Stomach smooth muscle (tissue), 2 donors: ENCODE measurements at regions not wholly inside any gene's neighbourhood (a gene's known extent, or its start where the extent isn't known, plus 50 kb on each side); places are given as distances from the start of the nearest gene placed in this dataset.

Experiments
- H3K27ac ChIP-seq: one replicate; pipeline ENCODE4 v1.7.0; 2013; ENCODE audit warnings: mild to moderate bottlenecking, low read length, inconsistent platforms
- H3K27me3 ChIP-seq, 2 donors: one replicate each; pipeline ENCODE4 v1.7.0; 2013; ENCODE audit warnings: low read length in 2 of 2; ENCODE audit not compliant: insufficient read depth in 2 of 2, control insufficient read depth in 1 of 2
- H3K36me3 ChIP-seq, 2 donors: one replicate each; pipeline ENCODE4 v1.7.0; 2013; ENCODE audit warnings: low read length in 2 of 2; ENCODE audit not compliant: control insufficient read depth in 2 of 2, insufficient read depth in 2 of 2
- H3K4me1 ChIP-seq: one replicate; pipeline ENCODE4 v1.7.0; 2013; ENCODE audit warnings: low read length; ENCODE audit not compliant: control insufficient read depth, insufficient read depth
- H3K4me3 ChIP-seq, 2 donors: one replicate each; pipeline ENCODE4 v1.7.0; 2013; ENCODE audit warnings: low read length in 2 of 2
- H3K9ac ChIP-seq, 2 donors: one replicate each; pipeline ENCODE4 v1.7.0; 2013; ENCODE audit warnings: low read length in 2 of 2, mild to moderate bottlenecking in 1 of 2
- H3K9me3 ChIP-seq, 2 donors: one replicate each; pipeline ENCODE4 v1.7.0; 2013; ENCODE audit warnings: low read length in 2 of 2; ENCODE audit not compliant: control insufficient read depth in 2 of 2
- donor health status: healthy.
- donor health status: Pancreatic carcinoma.

DNA sequence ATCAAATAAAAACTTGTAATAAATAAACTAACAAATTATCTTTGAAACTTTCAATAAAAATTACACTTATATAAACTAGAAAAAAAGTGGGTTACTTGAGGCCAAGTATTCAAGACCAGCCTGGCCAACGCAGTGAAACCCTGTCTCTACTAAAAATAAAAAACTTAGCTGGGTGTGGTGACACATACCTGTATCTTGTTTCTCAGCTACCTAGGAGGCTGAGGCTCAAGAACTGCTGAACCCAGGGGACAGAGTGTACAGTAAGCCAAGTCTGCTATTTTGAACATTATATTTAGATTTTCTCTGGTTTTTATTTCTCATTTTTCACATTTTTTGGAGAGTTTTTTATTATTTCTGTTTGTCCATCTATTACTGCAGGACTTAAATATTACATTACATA is 1397.6 kb upstream of the B3GALT2 start:
- Histone ChIP-seq H3K9ac (no peak overlapping the region), H3K27me3 (no peaks in the 10 kb centered on the region), H3K9me3 (peaks cover 0 to 3% of the 10 kb centered on the region in 2 donors), H3K4me3 (no peak overlapping the region), H3K36me3 (no peaks in the 10 kb centered on the region), H3K4me1 (no peaks in the 10 kb centered on the region), H3K27ac (no peak overlapping the region)

DNA sequence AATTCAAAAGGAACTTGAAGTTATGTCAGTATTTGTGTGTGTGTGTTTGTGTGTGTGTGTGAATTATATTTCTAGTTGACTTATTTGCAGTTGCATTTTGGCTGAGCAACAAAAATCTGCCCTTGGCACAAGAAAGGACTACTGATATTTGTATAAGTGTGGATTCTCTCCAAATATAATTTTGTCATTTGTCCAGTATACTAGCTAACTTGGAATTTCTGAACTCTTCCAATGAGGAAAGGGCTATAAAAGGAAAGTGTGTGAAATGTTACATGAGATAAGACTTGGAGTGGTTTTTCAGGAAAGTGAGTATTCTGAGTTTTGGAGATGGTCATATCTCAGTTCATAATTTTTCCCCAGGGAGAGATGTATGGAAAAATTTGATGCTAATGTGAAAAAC is 1384.1 kb upstream of the B3GALT2 start:
- no peak overlapping the region for H3K9ac ChIP-seq
- no peaks in the 10 kb centered on the region for H3K27me3 ChIP-seq
- no peak overlapping the region for H3K27ac ChIP-seq
- no peak overlapping the region for H3K4me3 ChIP-seq
- no peaks in the 10 kb centered on the region for H3K9me3 ChIP-seq
- no peaks in the 10 kb centered on the region for H3K4me1 ChIP-seq
- H3K36me3 ChIP-seq, result no peaks in the 10 kb centered on the region

DNA sequence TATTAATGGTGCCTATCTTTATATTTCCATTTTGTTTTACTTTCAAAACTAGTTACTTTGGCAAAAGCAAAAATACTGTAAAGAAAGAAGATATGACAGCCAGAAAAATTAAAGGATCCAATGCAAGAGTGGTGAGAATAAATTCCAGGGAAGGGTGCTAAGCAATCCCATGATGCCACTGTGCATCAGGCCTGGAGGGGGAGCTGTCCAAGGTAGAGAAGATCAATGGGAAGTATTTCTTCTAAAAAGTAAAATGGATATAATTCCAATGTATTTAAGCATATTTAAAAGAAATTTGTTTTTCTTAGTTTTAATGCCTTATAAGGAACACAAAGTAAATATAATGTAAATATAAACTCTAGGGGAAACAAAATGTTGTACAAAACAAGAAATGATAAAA is 1382.2 kb upstream of the B3GALT2 start:
- Histone ChIP-seq H3K4me3 (no peak overlapping the region), H3K4me1 (no peaks in the 10 kb centered on the region), H3K27ac (no peak overlapping the region), H3K27me3 (no peaks in the 10 kb centered on the region), H3K9ac (no peak overlapping the region), H3K36me3 (no peaks in the 10 kb centered on the region), H3K9me3 (no peaks in the 10 kb centered on the region)

DNA sequence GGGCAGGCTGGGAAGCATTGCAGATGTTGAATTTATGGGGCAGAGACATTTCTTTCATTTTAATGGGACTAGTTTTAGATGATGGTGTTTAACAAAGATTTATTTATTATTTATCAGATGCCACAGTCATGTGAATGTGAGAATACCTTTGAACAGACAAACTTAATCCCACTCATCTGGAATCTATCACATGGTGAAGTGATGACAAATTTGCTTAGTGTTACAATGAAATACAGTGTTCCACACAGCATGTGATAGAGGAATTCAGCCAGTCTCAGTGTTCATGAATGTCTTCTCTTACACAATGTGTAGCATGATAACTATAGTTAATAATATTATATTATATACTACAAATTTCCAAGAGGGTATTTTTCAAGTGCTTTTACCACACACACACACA is 1361.7 kb upstream of the B3GALT2 start:
- Histone ChIP-seq H3K36me3 (no peaks in the 10 kb centered on the region), H3K9me3 (no peaks in the 10 kb centered on the region), H3K4me1 (no peaks in the 10 kb centered on the region), H3K9ac (no peak overlapping the region), H3K27ac (no peak overlapping the region), H3K27me3 (no peaks in the 10 kb centered on the region), H3K4me3 (no peak overlapping the region)

DNA sequence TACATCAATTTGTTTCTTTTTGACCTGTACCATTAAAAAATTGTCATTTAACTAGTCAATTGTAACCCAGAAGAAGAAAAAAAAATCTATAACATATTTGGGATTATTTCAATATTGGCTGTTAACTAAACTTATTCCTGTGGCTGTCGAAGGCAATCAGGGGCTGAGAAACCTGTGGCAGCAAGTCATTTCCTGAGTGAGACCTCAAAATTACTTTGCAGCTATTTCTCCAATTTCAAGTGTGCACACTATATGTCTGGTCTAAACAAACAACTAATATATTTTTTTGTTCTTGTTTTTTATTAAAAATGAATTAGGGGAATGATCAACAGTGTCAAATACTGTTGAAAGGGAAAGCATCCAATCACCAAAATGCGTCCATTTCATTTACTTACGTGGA is 1357.6 kb upstream of the B3GALT2 start:
- H3K4me1 ChIP-seq, result no peaks in the 10 kb centered on the region
- no peaks in the 10 kb centered on the region for H3K9me3 ChIP-seq
- no peaks in the 10 kb centered on the region for H3K36me3 ChIP-seq
- H3K9ac ChIP-seq, result no peak overlapping the region
- no peaks in the 10 kb centered on the region for H3K27me3 ChIP-seq
- H3K27ac ChIP-seq, result no peak overlapping the region
- H3K4me3 ChIP-seq, result no peak overlapping the region

DNA sequence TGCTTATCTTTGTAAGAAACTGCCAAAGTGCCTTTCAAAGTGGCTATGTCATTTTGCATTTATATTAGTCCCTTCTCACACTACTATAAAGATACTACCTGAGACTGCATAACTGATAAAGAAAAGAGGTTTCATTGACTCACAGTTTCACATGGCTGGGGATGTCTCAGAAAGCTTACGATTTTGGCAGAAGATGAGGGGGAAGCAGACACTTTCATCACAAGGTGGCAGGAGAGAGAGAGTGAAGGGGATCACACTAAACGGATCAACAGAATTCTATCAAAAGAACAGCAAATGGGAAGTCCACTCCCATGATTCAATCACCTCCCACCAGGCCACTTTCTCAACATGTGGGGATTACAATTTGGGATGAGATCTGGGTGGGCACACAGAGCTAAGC is 1352.0 kb upstream of the B3GALT2 start:
- H3K27ac ChIP-seq, result no peak overlapping the region
- no peaks in the 10 kb centered on the region for H3K4me1 ChIP-seq
- H3K4me3 ChIP-seq, result no peak overlapping the region
- no peaks in the 10 kb centered on the region for H3K27me3 ChIP-seq
- H3K9me3 ChIP-seq, result no peaks in the 10 kb centered on the region
- no peaks in the 10 kb centered on the region for H3K36me3 ChIP-seq
- H3K9ac ChIP-seq, result no peak overlapping the region

DNA sequence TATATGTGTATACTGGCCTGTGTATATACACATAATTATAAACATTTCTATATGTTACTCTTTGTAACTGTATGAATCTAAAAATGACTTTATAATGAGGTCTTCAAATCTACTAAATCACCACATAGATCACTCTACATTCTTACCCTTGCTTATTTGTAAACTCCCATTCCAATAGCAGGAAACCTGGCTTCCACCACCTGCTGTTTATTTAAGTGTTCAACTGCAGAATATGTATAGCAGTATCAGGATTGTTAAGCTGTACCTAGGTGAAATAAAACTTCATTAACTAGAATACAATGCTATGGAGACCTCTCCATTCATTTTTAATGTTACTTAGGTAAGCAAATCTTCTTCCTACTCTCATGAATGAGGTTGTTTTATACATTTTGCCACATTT is 1351.1 kb upstream of the B3GALT2 start:
- Histone ChIP-seq H3K27ac (no peak overlapping the region), H3K4me1 (no peaks in the 10 kb centered on the region), H3K36me3 (no peaks in the 10 kb centered on the region), H3K9me3 (no peaks in the 10 kb centered on the region), H3K4me3 (no peak overlapping the region), H3K27me3 (no peaks in the 10 kb centered on the region), H3K9ac (no peak overlapping the region)

DNA sequence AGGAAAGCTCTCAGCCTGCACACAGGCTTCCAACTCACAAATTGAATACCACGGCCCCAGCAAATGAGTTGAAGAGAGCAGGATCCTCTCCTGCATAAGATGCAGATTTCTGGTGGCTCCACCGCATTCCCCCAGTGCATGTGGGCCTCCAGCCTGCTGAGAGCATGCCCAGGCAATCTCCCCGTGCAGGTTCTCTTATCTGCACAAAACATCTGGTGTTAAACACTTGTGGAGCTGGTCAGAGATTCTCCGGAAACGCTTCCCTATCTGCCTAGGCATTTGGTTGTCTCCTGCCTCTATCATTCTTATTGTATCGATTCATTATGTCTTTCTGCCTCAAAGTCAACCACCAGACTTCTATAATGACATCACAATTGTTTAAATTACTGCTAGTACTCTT is 1349.0 kb upstream of the B3GALT2 start:
- H3K4me3 ChIP-seq, result no peak overlapping the region
- no peaks in the 10 kb centered on the region for H3K4me1 ChIP-seq
- H3K9me3 ChIP-seq, result no peaks in the 10 kb centered on the region
- H3K9ac ChIP-seq, result no peak overlapping the region
- H3K36me3 ChIP-seq, result no peaks in the 10 kb centered on the region
- no peak overlapping the region for H3K27ac ChIP-seq
- no peaks in the 10 kb centered on the region for H3K27me3 ChIP-seq

DNA sequence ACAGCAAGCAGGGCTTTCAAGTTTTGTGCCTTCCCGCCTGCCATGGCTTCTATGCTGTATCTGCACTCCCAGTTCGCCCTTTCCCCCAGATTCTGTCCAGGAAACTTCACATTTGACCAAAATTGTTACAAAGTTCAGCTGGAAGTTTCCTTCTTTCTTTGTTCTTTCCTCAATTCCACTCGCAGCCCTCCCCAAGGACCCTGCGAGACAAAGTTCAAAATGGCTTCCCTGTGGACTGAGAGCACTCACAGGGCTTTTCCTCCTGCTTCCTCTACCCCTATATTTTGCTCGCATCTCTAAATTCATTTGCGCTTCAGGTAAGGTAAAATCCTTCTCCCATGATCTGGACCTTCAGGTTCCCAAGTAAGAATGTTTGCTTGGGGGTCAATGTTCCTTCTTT is 1348.4 kb upstream of the B3GALT2 start:
- H3K9me3 ChIP-seq, result no peaks in the 10 kb centered on the region
- H3K27ac ChIP-seq, result no peak overlapping the region
- H3K36me3 ChIP-seq, result no peaks in the 10 kb centered on the region
- no peak overlapping the region for H3K4me3 ChIP-seq
- no peaks in the 10 kb centered on the region for H3K4me1 ChIP-seq
- H3K27me3 ChIP-seq, result no peaks in the 10 kb centered on the region
- no peak overlapping the region for H3K9ac ChIP-seq

DNA sequence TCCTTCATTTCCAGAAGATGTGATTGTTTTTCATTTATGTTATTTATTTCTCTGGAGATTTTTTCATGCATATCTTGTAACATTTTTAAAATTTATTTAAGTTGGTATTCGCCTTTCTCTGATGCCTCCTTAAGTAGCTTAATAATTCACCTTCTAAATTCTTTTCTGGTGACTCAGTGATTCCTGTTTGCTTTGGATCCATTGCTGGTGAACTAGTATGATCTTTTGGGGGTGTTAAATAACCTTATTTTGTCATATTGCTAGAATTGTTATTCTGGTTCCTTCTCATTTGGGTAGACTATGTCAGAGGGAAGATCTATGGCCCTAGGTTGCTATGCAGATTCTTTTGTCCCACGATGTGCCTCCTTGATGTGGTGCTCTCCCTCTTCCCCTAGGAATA is 1347.2 kb upstream of the B3GALT2 start:
- Histone ChIP-seq H3K9ac (no peak overlapping the region), H3K27me3 (no peaks in the 10 kb centered on the region), H3K4me3 (no peak overlapping the region), H3K27ac (no peak overlapping the region), H3K4me1 (no peaks in the 10 kb centered on the region), H3K36me3 (no peaks in the 10 kb centered on the region), H3K9me3 (no peaks in the 10 kb centered on the region)

DNA sequence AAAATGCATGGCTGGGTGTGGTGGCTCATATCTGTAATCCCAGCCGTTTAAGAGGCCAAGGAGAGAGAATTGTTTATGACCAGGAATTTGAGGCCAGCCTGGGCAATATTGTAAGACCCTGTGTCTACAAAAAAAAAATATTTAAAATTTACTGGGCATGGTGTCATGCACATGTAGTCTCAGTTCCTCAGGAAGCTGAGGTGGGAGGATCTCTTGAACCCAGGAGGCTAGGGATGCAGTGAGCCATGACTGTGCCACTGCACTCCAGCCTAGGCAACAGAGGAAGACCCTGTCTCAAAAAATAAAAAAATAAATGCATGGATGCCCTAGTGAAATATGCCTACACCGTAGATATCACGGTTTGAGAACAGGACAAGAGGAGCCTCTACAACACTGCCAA is 1331.2 kb upstream of the B3GALT2 start:
- Histone ChIP-seq H3K27ac (no peak overlapping the region), H3K27me3 (no peaks in the 10 kb centered on the region), H3K4me3 (no peak overlapping the region), H3K36me3 (no peaks in the 10 kb centered on the region), H3K4me1 (no peaks in the 10 kb centered on the region), H3K9ac (no peak overlapping the region), H3K9me3 (no peaks in the 10 kb centered on the region)

DNA sequence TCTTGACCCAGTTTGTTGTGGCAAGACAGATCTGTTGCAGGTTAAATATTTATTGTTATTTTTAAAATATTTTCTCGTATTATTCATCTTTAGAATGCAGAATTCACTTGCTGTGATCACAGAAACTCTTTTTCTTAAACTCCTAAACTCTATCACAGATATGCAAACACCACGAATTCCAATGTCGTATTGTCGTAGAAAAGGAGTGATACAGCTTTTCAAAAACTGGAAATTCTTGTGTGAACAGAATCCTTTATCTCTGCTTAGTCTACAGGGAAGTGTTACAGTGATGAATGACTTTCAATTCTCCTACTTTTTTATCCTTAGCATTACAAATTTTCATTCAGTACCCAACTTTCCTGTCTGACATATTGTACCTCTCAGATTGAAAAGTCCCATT is 1329.5 kb upstream of the B3GALT2 start:
- H3K9me3 ChIP-seq, result no peaks in the 10 kb centered on the region
- H3K36me3 ChIP-seq, result no peaks in the 10 kb centered on the region
- H3K4me1 ChIP-seq, result no peaks in the 10 kb centered on the region
- no peaks in the 10 kb centered on the region for H3K27me3 ChIP-seq
- H3K9ac ChIP-seq, result no peak overlapping the region
- H3K4me3 ChIP-seq, result no peak overlapping the region
- no peak overlapping the region for H3K27ac ChIP-seq
